Trophoblast cell (in vitro differentiated cells and primary cell): ENCODE measurements at regions not wholly inside any gene's neighbourhood (a gene's known extent, or its start where the extent isn't known, plus 50 kb on each side); places are given as distances from the start of the nearest gene placed in this dataset.
A peak's percentile ranks its signal among the peaks of the same experiment; 100 is the strongest.

ENCODE experiments used
- DNase-seq, 2 donors: peaks; one replicate each; pipeline ENCODE4 v3.0.0-alpha.2; 2016
- H2AFZ ChIP-seq: 2 replicates; pipeline ENCODE4 v1.6.1; 2013; ENCODE audit warnings: low read length, moderate library complexity, mild to moderate bottlenecking; ENCODE audit not compliant: insufficient read depth, poor library complexity
- H2AK5ac ChIP-seq: 2 replicates; pipeline ENCODE4 v1.6.1; 2013; ENCODE audit warnings: mild to moderate bottlenecking, low read length
- H2BK120ac ChIP-seq: 2 replicates; pipeline ENCODE4 v1.6.1; 2013; ENCODE audit warnings: low read length, mild to moderate bottlenecking, moderate library complexity; ENCODE audit not compliant: insufficient read depth, poor library complexity
- H2BK12ac ChIP-seq: 2 replicates; pipeline ENCODE4 v1.6.1; 2013; ENCODE audit warnings: mild to moderate bottlenecking, low read length, moderate library complexity
- H2BK5ac ChIP-seq: 2 replicates; pipeline ENCODE4 v1.6.1; 2013; ENCODE audit warnings: low read length, low read depth, moderate library complexity, mild to moderate bottlenecking; ENCODE audit not compliant: poor library complexity
- H3K14ac ChIP-seq: 2 replicates; pipeline ENCODE4 v1.6.1; 2013; ENCODE audit warnings: mild to moderate bottlenecking, low read length
- H3K18ac ChIP-seq: 2 replicates; pipeline ENCODE4 v1.6.1; 2013; ENCODE audit warnings: mild to moderate bottlenecking, low read length
- H3K23ac ChIP-seq: 2 replicates; pipeline ENCODE4 v1.6.1; 2013; ENCODE audit warnings: low read length
- H3K27ac ChIP-seq: 2 replicates; pipeline ENCODE4 v1.5.1; 2013; ENCODE audit warnings: low read depth, mild to moderate bottlenecking, inconsistent platforms, low read length, moderate library complexity
- H3K27me3 ChIP-seq: 2 replicates; pipeline ENCODE4 v1.6.1; 2013; ENCODE audit warnings: inconsistent platforms, mild to moderate bottlenecking, low read length, moderate library complexity; ENCODE audit not compliant: insufficient read depth
- H3K36me3 ChIP-seq, 2 experiments: 1 replicate in 1 of 2; 2 replicates in 1 of 2; pipeline ENCODE4 v1.6.1; 2013; ENCODE audit warnings: low read length in 2 of 2, mild to moderate bottlenecking in 2 of 2, moderate library complexity in 1 of 2; ENCODE audit not compliant: insufficient read depth in 2 of 2, control insufficient read depth in 1 of 2
- H3K4ac ChIP-seq: 2 replicates; pipeline ENCODE4 v1.6.1; 2013; ENCODE audit warnings: low read depth, mild to moderate bottlenecking, low read length, moderate library complexity
- H3K4me1 ChIP-seq, 2 experiments: 1 replicate in 1 of 2; 2 replicates in 1 of 2; pipeline ENCODE4 v1.6.1; 2013; ENCODE audit warnings: low read length in 2 of 2, mild to moderate bottlenecking in 2 of 2, moderate library complexity in 1 of 2; ENCODE audit not compliant: insufficient read depth in 2 of 2, control insufficient read depth in 1 of 2
- H3K4me2 ChIP-seq: 2 replicates; pipeline ENCODE4 v1.6.1; 2013; ENCODE audit warnings: inconsistent platforms, mild to moderate bottlenecking, low read length, moderate library complexity
- H3K4me3 ChIP-seq: 2 replicates; pipeline ENCODE4 v1.5.1; 2013; ENCODE audit warnings: mild to moderate bottlenecking, low read depth, low read length, inconsistent platforms
- H3K79me1 ChIP-seq: one replicate; pipeline ENCODE4 v1.6.1; 2013; ENCODE audit warnings: low read length
- H3K79me2 ChIP-seq: 2 replicates; pipeline ENCODE4 v1.6.1; 2013; ENCODE audit warnings: low read length, mild to moderate bottlenecking; ENCODE audit not compliant: control insufficient read depth, insufficient read depth, poor library complexity
- H3K9ac ChIP-seq: 2 replicates; pipeline ENCODE4 v1.6.1; 2013; ENCODE audit warnings: mild to moderate bottlenecking, low read length
- H3K9me3 ChIP-seq: 2 replicates; pipeline ENCODE4 v1.6.1; 2013; ENCODE audit warnings: low read depth, mild to moderate bottlenecking, control low read depth, inconsistent platforms, low read length; ENCODE audit not compliant: insufficient read depth
- H4K12ac ChIP-seq: 2 replicates; pipeline ENCODE4 v1.6.1; 2013; ENCODE audit warnings: low read depth, mild to moderate bottlenecking, low read length, moderate library complexity
- H4K8ac ChIP-seq: 2 replicates; pipeline ENCODE4 v1.6.1; 2013; ENCODE audit warnings: low read depth, mild to moderate bottlenecking, low read length, moderate library complexity
- H4K91ac ChIP-seq: one replicate; pipeline ENCODE4 v1.6.1; 2013; ENCODE audit warnings: low read depth, mild to moderate bottlenecking, low read length, moderate library complexity
- WGBS: extraction: QIAGEN DNeasy Blood & Tissue Kit; methylation state at CpG from one replicate; pipeline ENCODE4 v1.1.7; 2013; ENCODE audit warnings: missing lambda C conversion rate; ENCODE audit not compliant: insufficient read length, insufficient coverage; ENCODE audit errors: extremely low coverage; 5-methylcytosine and 5-hydroxymethylcytosine counted together

DNA sequence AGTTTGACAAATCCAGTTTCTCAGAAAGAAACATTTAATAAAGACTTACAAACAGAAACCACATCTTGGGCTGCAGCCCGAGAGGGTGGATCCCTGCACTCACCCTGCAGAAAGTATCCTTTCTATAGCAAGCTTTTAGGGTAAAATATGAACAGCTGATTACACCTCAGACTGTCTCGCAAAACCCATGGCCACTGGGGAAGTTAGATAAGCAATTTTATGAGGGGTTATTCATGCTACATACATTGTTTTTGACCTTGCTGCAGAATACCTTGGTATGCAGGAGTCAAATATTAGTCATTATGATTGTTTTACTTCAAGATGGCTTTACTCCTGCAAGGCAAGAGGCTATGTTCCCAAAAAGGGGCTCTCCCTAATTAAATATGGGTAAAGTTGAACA, 126.9 kb downstream of the OR2B2 start:
- WGBS = no CpG with 5 or more reads among the region's 2 CpGs

GRCh38 chr6:27782748-27783147, 129.4 kb downstream of the OR2B2 start:
- WGBS = no CpG with 5 or more reads among the region's 2 CpGs
- H4K12ac ChIP-seq = no peak overlapping the region

More for the DNA sequence above, 126.9 kb downstream of the OR2B2 start:
- H2BK5ac ChIP-seq = no peak overlapping the region
- no peak for DNase-seq
- no peak overlapping the region for H3K14ac ChIP-seq
- H2BK12ac ChIP-seq = no peak overlapping the region
- H3K4me3 ChIP-seq = no peak overlapping the region
- no peaks in the 10 kb centered on the region for H3K9me3 ChIP-seq
- H3K36me3 ChIP-seq = no peaks in the 10 kb centered on the region
- no peak overlapping the region for H2AK5ac ChIP-seq
- H2BK120ac ChIP-seq = no peak overlapping the region
- no peaks in the 10 kb centered on the region for H3K27me3 ChIP-seq
- H4K8ac ChIP-seq = no peak overlapping the region
- no peak overlapping the region for H3K27ac ChIP-seq
- H3K4me2 ChIP-seq = no peak overlapping the region
- H3K79me2 ChIP-seq = no peaks in the 10 kb centered on the region
- no peak overlapping the region for H2AFZ ChIP-seq
- no peak overlapping the region for H4K12ac ChIP-seq
- H3K9ac ChIP-seq = peak overlapping the region; percentile 33
- no peaks in the 10 kb centered on the region for H3K79me1 ChIP-seq
- H3K4ac ChIP-seq = no peak overlapping the region
- no peak overlapping the region for H3K18ac ChIP-seq
- no peak overlapping the region for H3K23ac ChIP-seq
- H4K91ac ChIP-seq = no peak overlapping the region
- no peaks in the 10 kb centered on the region for H3K4me1 ChIP-seq

DNA sequence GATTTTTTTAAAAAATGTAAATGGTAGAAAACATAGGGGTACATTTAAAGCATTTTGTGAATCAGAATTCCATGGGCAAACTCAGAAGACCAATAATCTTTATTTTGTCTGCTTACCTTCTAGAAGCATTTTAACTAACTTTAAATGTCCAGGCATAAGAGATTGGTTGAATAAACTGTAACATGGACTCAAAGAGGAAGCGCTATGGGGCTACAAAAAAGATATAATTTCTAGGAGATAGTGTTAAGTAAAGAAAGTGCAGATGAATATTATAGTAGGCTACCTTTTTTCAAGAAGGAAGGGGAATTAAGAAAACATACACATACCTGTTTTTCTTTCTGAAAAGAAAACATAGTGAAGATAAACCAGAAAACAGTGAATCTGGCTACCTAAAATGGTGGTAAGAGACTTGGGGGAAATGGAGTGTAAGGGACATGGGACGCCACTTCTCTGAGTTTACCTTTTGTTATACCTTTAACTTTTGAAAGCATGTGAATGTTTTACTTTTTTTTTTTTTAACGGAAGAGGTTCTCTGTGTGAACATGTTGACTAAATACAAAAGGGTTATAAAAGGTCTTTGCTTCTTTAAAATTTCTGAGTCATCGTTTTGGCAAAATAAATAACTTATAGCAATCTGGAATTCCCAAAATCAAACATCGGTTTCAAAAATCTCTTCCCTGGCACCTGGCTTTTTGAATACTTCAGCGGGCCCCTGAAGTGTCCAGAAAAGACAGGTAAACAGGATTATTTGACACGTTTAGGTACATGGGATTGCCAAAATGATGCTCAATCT, 133.4 kb downstream of the OR2B2 start:
- H2AK5ac ChIP-seq = no peak overlapping the region
- H3K4me2 ChIP-seq = no peak overlapping the region
- H4K91ac ChIP-seq = no peak overlapping the region
- H2BK120ac ChIP-seq = no peak overlapping the region
- H3K79me2 ChIP-seq = no peaks in the 10 kb centered on the region
- no peak for DNase-seq
- no peaks in the 10 kb centered on the region for H3K79me1 ChIP-seq
- H3K4me3 ChIP-seq = no peak overlapping the region
- no peak overlapping the region for H3K4ac ChIP-seq
- H3K9me3 ChIP-seq = no peaks in the 10 kb centered on the region
- H3K4me1 ChIP-seq = no peaks in the 10 kb centered on the region
- H3K9ac ChIP-seq = no peak overlapping the region
- no peak overlapping the region for H4K8ac ChIP-seq
- H3K23ac ChIP-seq = no peak overlapping the region
- no peak overlapping the region for H4K12ac ChIP-seq
- H3K36me3 ChIP-seq = no peaks in the 10 kb centered on the region
- no peaks in the 10 kb centered on the region for H3K27me3 ChIP-seq
- H2BK12ac ChIP-seq = no peak overlapping the region
- no peak overlapping the region for H3K27ac ChIP-seq
- H3K14ac ChIP-seq = no peak overlapping the region
- WGBS = no CpG with 5 or more reads among the region's 7 CpGs
- H2AFZ ChIP-seq = no peak overlapping the region
- no peak overlapping the region for H3K18ac ChIP-seq
- no peak overlapping the region for H2BK5ac ChIP-seq

More at GRCh38 chr6:27782748-27783147, 129.4 kb downstream of the OR2B2 start:
- no peak overlapping the region for H2BK12ac ChIP-seq
- H3K79me2 ChIP-seq = no peaks in the 10 kb centered on the region
- no peak overlapping the region for H3K14ac ChIP-seq
- no peak overlapping the region for H4K8ac ChIP-seq
- no peak overlapping the region for H3K23ac ChIP-seq
- H2BK5ac ChIP-seq = no peak overlapping the region
- H3K9ac ChIP-seq = no peak overlapping the region
- no peaks in the 10 kb centered on the region for H3K79me1 ChIP-seq
- H2AFZ ChIP-seq = no peak overlapping the region
- H2BK120ac ChIP-seq = no peak overlapping the region
- H3K36me3 ChIP-seq = no peaks in the 10 kb centered on the region
- no peak overlapping the region for H3K4ac ChIP-seq
- no peak overlapping the region for H2AK5ac ChIP-seq
- no peak overlapping the region for H3K4me2 ChIP-seq
- H3K4me1 ChIP-seq = no peaks in the 10 kb centered on the region
- H3K9me3 ChIP-seq = no peaks in the 10 kb centered on the region
- H4K91ac ChIP-seq = no peak overlapping the region
- H3K27ac ChIP-seq = no peak overlapping the region
- H3K4me3 ChIP-seq = no peak overlapping the region
- H3K18ac ChIP-seq = no peak overlapping the region
- H3K27me3 ChIP-seq = no peaks in the 10 kb centered on the region
- DNase-seq = no peak

- Histone ChIP-seq H4K8ac (no peak overlapping the region), H2AK5ac (no peak overlapping the region), H3K4me2 (peak overlapping the region; percentile 42), H3K36me3 (no peaks in the 10 kb centered on the region), H3K9me3 (no peaks in the 10 kb centered on the region), H3K14ac (no peak overlapping the region), H2BK120ac (no peak overlapping the region), H3K4ac (no peak overlapping the region), H4K12ac (no peak overlapping the region), H3K27ac (no peak overlapping the region), H3K18ac (no peak overlapping the region), H3K79me1 (no peaks in the 10 kb centered on the region), H2BK5ac (no peak overlapping the region), H2BK12ac (no peak overlapping the region), H3K79me2 (no peaks in the 10 kb centered on the region), H3K4me1 (no peaks in the 10 kb centered on the region), H3K4me3 (no peak overlapping the region), H2AFZ (no peak overlapping the region), H4K91ac (no peak overlapping the region), H3K27me3 (no peaks in the 10 kb centered on the region), H3K9ac (no peak overlapping the region), H3K23ac (no peak overlapping the region)
- no peak for DNase-seq
- no CpG with 5 or more reads among the region's 11 CpGs for WGBS
Observed at GRCh38 chr6:27777614-27778355, 134.4 kb downstream of the OR2B2 start.
